A549 (cell line): ENCODE measurements at regions not wholly inside any gene's neighbourhood (a gene's known extent, or its start where the extent isn't known, plus 50 kb on each side); places are given as distances from the start of the nearest gene placed in this dataset.
"Not testable (repeated sequence)": the region's sequence is repeated elsewhere in the genome, so short reads cannot be mapped to it uniquely, and the experiment has no call there.

Experiments
- ATAC-seq, 2 experiments: fragments of 200-7000 bp in 1 of 2; fragments of >200 bp in 1 of 2; cut with Nextera tagmentation in 1 of 2; cut with Tn5 transposase in 1 of 2; 3 replicates each; pipeline versions ENCODE4 v1.8.0 to v1.9.1; 2018 to 2020; ENCODE audit warnings: mild to moderate bottlenecking in 1 of 2, moderate library complexity in 1 of 2
- CTCF ChIA-PET: fragments of 300-600 bp; sonication (Branson Sonifier 250); formaldehyde crosslinking; extraction: SDS; loops from one replicate; lab custom pipeline; 2021; ENCODE audit warnings: antibody characterized with exemption, inconsistent platforms; lab: Yijun Ruan, JAX
- POLR2A ChIA-PET: fragments of 350-600 bp; formaldehyde crosslinking; extraction: SDS; loops from one replicate; lab custom pipeline; 2021; ENCODE audit warnings: antibody characterized with exemption, inconsistent platforms; lab: Yijun Ruan, JAX
- DNase-seq, 2 experiments: peaks; one replicate each; pipeline versions ENCODE4 v3.0.0 to v3.0.0-alpha.2; 2011 to 2016; ENCODE audit warnings: low read depth in 1 of 2, low spot score in 1 of 2
- FAIRE-seq: peaks from 2 replicates; lab custom pipeline; 2011; peaks lifted over from hg19 to GRCh38; lab: Jason Lieb, UNC
- H3K27ac ChIP-seq, 2 experiments: fragments of >200 bp; sonication (Bioruptor Twin); formaldehyde crosslinking; 3 replicates each; pipeline ENCODE4 v1.5.1; 2016 to 2017
- H3K4me1 ChIP-seq: fragments of >200 bp; sonication (Bioruptor Twin); formaldehyde crosslinking; 3 replicates; pipeline ENCODE4 v1.6.1; 2016
- H3K4me2 ChIP-seq: fragments of >200 bp; sonication (Bioruptor Twin); formaldehyde crosslinking; 3 replicates; pipeline ENCODE4 v1.6.1; 2016
- H3K4me3 ChIP-seq: fragments of >200 bp; sonication (Bioruptor Twin); formaldehyde crosslinking; 3 replicates; pipeline ENCODE4 v1.5.1; 2016
- H3K9me3 ChIP-seq: fragments of >200 bp; sonication (Bioruptor Twin); formaldehyde crosslinking; 3 replicates; pipeline ENCODE4 v1.6.1; 2016
- BCL3 ChIP-seq: fragments of >200 bp; sonication (Bioruptor Twin); formaldehyde crosslinking; IDR thresholded peaks from 3 replicates; pipeline ENCODE4 v1.6.1; 2016
- E2F6 ChIP-seq: IDR thresholded peaks from 2 replicates; pipeline ENCODE4 v1.6.1; 2012; ENCODE audit warnings: low read depth, borderline replicate concordance
- EHF ChIP-seq: fragments of 250-450 bp; sonication (Bioruptor Pico); IDR thresholded peaks from 2 replicates; pipeline ENCODE4 v1.5.0; 2020; ENCODE audit warnings: mild to moderate bottlenecking
- EHMT2 ChIP-seq: fragments of 200-600 bp; sonication (generic); IDR thresholded peaks from 2 replicates; pipeline ENCODE4 v1.6.1; 2016; ENCODE audit warnings: antibody characterized with exemption, low read depth, mild to moderate bottlenecking, moderate library complexity
- FOSL2 ChIP-seq, 2 experiments: fragments of 450-650 bp in 1 of 2; fragments of >200 bp in 1 of 2; sonication (Bioruptor Twin) in 1 of 2; formaldehyde crosslinking; IDR thresholded peaks; 2 replicates each; pipeline versions ENCODE4 v1.5.0 to v1.6.1; 2016 to 2020; ENCODE audit warnings: mild to moderate bottlenecking in 1 of 2, moderate library complexity in 1 of 2
- FOXS1 ChIP-seq: fragments of 250-450 bp; sonication (Bioruptor Pico); IDR thresholded peaks from 2 replicates; pipeline ENCODE4 v1.5.0; 2020; ENCODE audit warnings: mild to moderate bottlenecking, moderate library complexity
- HES2 ChIP-seq: fragments of >200 bp; sonication (Bioruptor Twin); formaldehyde crosslinking; IDR thresholded peaks from 2 replicates; pipeline ENCODE4 v1.6.1; 2016
- HEYL ChIP-seq: fragments of 250-450 bp; sonication (Bioruptor Pico); IDR thresholded peaks from 2 replicates; pipeline ENCODE4 v1.8.0; 2021; ENCODE audit warnings: mild to moderate bottlenecking, moderate library complexity
- HMGXB4 ChIP-seq: fragments of 250-450 bp; sonication (Bioruptor Pico); IDR thresholded peaks from 2 replicates; pipeline ENCODE4 v1.5.0; 2021; ENCODE audit warnings: mild to moderate bottlenecking, moderate library complexity, borderline replicate concordance
- HOXB5 ChIP-seq: fragments of 250-450 bp; sonication (Bioruptor Pico); IDR thresholded peaks from 2 replicates; pipeline ENCODE4 v1.5.0; 2020; ENCODE audit warnings: mild to moderate bottlenecking, moderate library complexity
- MYC ChIP-seq: IDR thresholded peaks from 2 replicates; pipeline ENCODE4 v1.6.1; 2012; ENCODE audit warnings: mild to moderate bottlenecking, inconsistent platforms, low read length, improper control_type of control experiment, borderline replicate concordance
- NFE2L2 ChIP-seq: fragments of 150-350 bp; conservative IDR thresholded peaks from 2 replicates; pipeline ENCODE4 v1.6.1; 2014; ENCODE audit warnings: low read length
- NR3C1 ChIP-seq: fragments of >200 bp; sonication (Bioruptor Twin); formaldehyde crosslinking; IDR thresholded peaks from 3 replicates; pipeline ENCODE4 v1.6.1; 2017
- REST ChIP-seq: fragments of 200-600 bp; sonication (generic); IDR thresholded peaks from 2 replicates; pipeline ENCODE4 v1.6.1; 2016; ENCODE audit warnings: antibody characterized with exemption, mild to moderate bottlenecking, moderate library complexity
- RNF2 ChIP-seq: fragments of 200-600 bp; sonication (generic); IDR thresholded peaks from 2 replicates; pipeline ENCODE4 v1.6.1; 2016; ENCODE audit warnings: low read depth, mild to moderate bottlenecking, antibody characterized with exemption, moderate library complexity, borderline replicate concordance
- TP53 ChIP-seq: fragments of 250-450 bp; sonication (Bioruptor Pico); IDR thresholded peaks from 2 replicates; pipeline ENCODE4 v1.5.0; 2021; ENCODE audit warnings: mild to moderate bottlenecking, moderate library complexity
- WGBS: methylation state at CpG from one replicate; pipeline ENCODE4 v1.1.6; 2017; ENCODE audit errors: missing lambda C conversion rate; 5-methylcytosine and 5-hydroxymethylcytosine counted together

- DNase-seq (no peak), ATAC-seq (no peak), FAIRE-seq (no peak)
- Histone ChIP-seq H3K4me1 (no peaks in the 10 kb centered on the region), H3K4me2 (no peak overlapping the region), H3K4me3 (no peak overlapping the region), H3K27ac (no peak overlapping the region), H3K9me3 (no peaks in the 10 kb centered on the region)
- 11% methylated on average over 4 of the region's 4 CpGs for WGBS
- ChIA-PET CTCF (no interaction called here), POLR2A (no interaction called here)
- TF ChIP-seq HOXB5 (CRISPR knock-in tag) (no peak), EHF (CRISPR knock-in tag) (no peak), MYC (no peak), TP53 (CRISPR knock-in tag) (no peak), NR3C1 (no peak), BCL3 (no peak), HMGXB4 (CRISPR knock-in tag) (no peak), E2F6 (no peak), FOSL2 (IDR thresholded peaks at IDR 0.05) (no peak), FOSL2 (CRISPR knock-in tag; IDR thresholded peaks at IDR 0.05) (no peak), FOXS1 (CRISPR knock-in tag) (no peak), NFE2L2 (no peak), HES2 (no peak), RNF2 (no peak), HEYL (CRISPR knock-in tag) (no peak), EHMT2 (no peak), REST (no peak)
Measured at GRCh38 chr6:8299034-8299433, 136.3 kb downstream of the SLC35B3 start.

- CTCF ChIA-PET, H3K9me3 ChIP-seq, H3K4me2 ChIP-seq, ATAC-seq, FAIRE-seq, H3K4me1 ChIP-seq, H3K4me3 ChIP-seq, DNase-seq, POLR2A ChIA-PET, H3K27ac ChIP-seq: not testable (repeated sequence)
- 27% methylated on average over 4 of the region's 4 CpGs for WGBS
Measured at GRCh38 chr6:8282946-8283345, 152.4 kb downstream of the SLC35B3 start.
